Vagina (tissue), 2 donors: ENCODE measurements at regions not wholly inside any gene's neighbourhood (a gene's known extent, or its start where the extent isn't known, plus 50 kb on each side); places are given as distances from the start of the nearest gene placed in this dataset.

Experiments used
- DNase-seq, 2 donors: peaks; one replicate each; pipeline ENCODE4 v3.0.0-alpha.2; 2017; ENCODE audit errors: extremely low spot score in 2 of 2
- H3K27ac ChIP-seq: fragments of 200-600 bp; sonication (generic); one replicate; pipeline ENCODE4 v1.5.1; 2019
- H3K27me3 ChIP-seq: fragments of 200-600 bp; sonication (generic); one replicate; pipeline ENCODE4 v1.5.1; 2019
- H3K36me3 ChIP-seq, 2 donors: fragments of 200-600 bp; sonication (generic); one replicate each; pipeline ENCODE4 v1.5.1; 2017 to 2019
- H3K4me1 ChIP-seq: fragments of 200-600 bp; sonication (generic); one replicate; pipeline ENCODE4 v1.5.1; 2019
- H3K4me3 ChIP-seq, 2 donors: fragments of 200-600 bp; sonication (generic); 1 replicate in 1 of 2; 2 replicates in 1 of 2; pipeline ENCODE4 v1.5.1; 2016 to 2019
- H3K9me3 ChIP-seq: fragments of 200-600 bp; sonication (generic); one replicate; pipeline ENCODE4 v1.5.1; 2019
- CTCF ChIP-seq, 3 experiments: fragments of 450-650 bp in 2 of 3; fragments of 200-600 bp in 1 of 3; sonication (generic) in 1 of 3; IDR thresholded peaks; one replicate each; pipeline ENCODE4 v1.5.1; 2017 to 2019; ENCODE audit warnings: antibody characterized with exemption in 3 of 3, mild to moderate bottlenecking in 2 of 3, moderate library complexity in 2 of 3
- POLR2A ChIP-seq, 2 donors: fragments of 450-650 bp; IDR thresholded peaks; one replicate each; pipeline ENCODE4 v1.6.1; 2017; ENCODE audit warnings: antibody characterized with exemption in 2 of 2, mild to moderate bottlenecking in 2 of 2, moderate library complexity in 2 of 2
- POLR2AphosphoS5 ChIP-seq, 2 donors: sonication (generic); formaldehyde crosslinking; IDR thresholded peaks; one replicate each; pipeline ENCODE4 v1.9.0; 2017; ENCODE audit warnings: antibody characterized with exemption in 2 of 2, mild to moderate bottlenecking in 2 of 2, low read depth in 1 of 2; ENCODE audit not compliant: insufficient read depth in 1 of 2
- intact Hi-C: fragments of 100-400 bp; cut with DNase I; formaldehyde crosslinking; loops from one replicate; pipeline ENCODE4 v1.15.1; 2023

- H3K9me3 ChIP-seq, result no peaks in the 10 kb centered on the region
- no peak overlapping the region for H3K27ac ChIP-seq
- TF ChIP-seq POLR2A (IDR thresholded peaks at IDR 0.05), result no peak
- no peak for TF ChIP-seq CTCF (IDR thresholded peaks at IDR 0.05)
- no peak for TF ChIP-seq POLR2AphosphoS5 (IDR thresholded peaks at IDR 0.05; ENCODE audit: insufficient read depth in 1 of 2, low read depth in 1 of 2)
- no peaks in the 10 kb centered on the region for H3K27me3 ChIP-seq
- no peaks in the 10 kb centered on the region for H3K36me3 ChIP-seq
- no peak overlapping the region for H3K4me3 ChIP-seq
- H3K4me1 ChIP-seq, result peaks cover 41% of the 10 kb centered on the region
- intact Hi-C loops, result no loop called here
- no peak for DNase-seq
These were observed 143.1 kb upstream of the TBL1XR1 start for GRCh38 chr3:177340243-177340830.

GRCh38 chr3:177341736-177342419 lies 144.6 kb upstream of the TBL1XR1 start:
- peak in 1 of 2 donors; percentile 19 for DNase-seq
- Histone ChIP-seq H3K9me3 (no peaks in the 10 kb centered on the region), H3K4me3 (no peak overlapping the region), H3K27ac (no peak overlapping the region), H3K4me1 (peaks cover 35% of the 10 kb centered on the region), H3K27me3 (no peaks in the 10 kb centered on the region), H3K36me3 (no peaks in the 10 kb centered on the region)
- no peak for TF ChIP-seq POLR2A (IDR thresholded peaks at IDR 0.05)
- TF ChIP-seq POLR2AphosphoS5 (IDR thresholded peaks at IDR 0.05; ENCODE audit: insufficient read depth in 1 of 2, low read depth in 1 of 2), result no peak
- intact Hi-C loops, result no loop called here

GRCh38 chr3:177343122-177343625 lies 145.9 kb upstream of the TBL1XR1 start:
- TF ChIP-seq POLR2AphosphoS5 (IDR thresholded peaks at IDR 0.05; ENCODE audit: insufficient read depth in 1 of 2, low read depth in 1 of 2) (no peak), POLR2A (IDR thresholded peaks at IDR 0.05) (no peak), CTCF (IDR thresholded peaks at IDR 0.05) (no peak)
- Histone ChIP-seq H3K27ac (no peak overlapping the region), H3K4me3 (no peak overlapping the region), H3K27me3 (no peaks in the 10 kb centered on the region), H3K9me3 (no peaks in the 10 kb centered on the region), H3K36me3 (no peaks in the 10 kb centered on the region), H3K4me1 (peaks cover 24% of the 10 kb centered on the region)
- intact Hi-C loops, result no loop called here
- DNase-seq, result peak in 1 of 2 donors; percentile 28

- H3K36me3 ChIP-seq, result no peaks in the 10 kb centered on the region
- no peaks in the 10 kb centered on the region for H3K9me3 ChIP-seq
- intact Hi-C loops, result no loop called here
- DNase-seq, result peak; percentile 92 to 95
- H3K27me3 ChIP-seq, result no peaks in the 10 kb centered on the region
- H3K4me1 ChIP-seq, result peaks cover 18% of the 10 kb centered on the region
- TF ChIP-seq CTCF (IDR thresholded peaks at IDR 0.05), result no peak
- no peak for TF ChIP-seq POLR2A (IDR thresholded peaks at IDR 0.05)
- peak; percentile 24 to 99 for TF ChIP-seq POLR2AphosphoS5 (IDR thresholded peaks at IDR 0.05; ENCODE audit: insufficient read depth in 1 of 2, low read depth in 1 of 2)
- H3K4me3 ChIP-seq, result no peak overlapping the region
- H3K27ac ChIP-seq, result peak overlapping the region; percentile 68
These were observed 148.0 kb upstream of the TBL1XR1 start for GRCh38 chr3:177345049-177345972.

- H3K27ac ChIP-seq, result peak overlapping the region; percentile 49
- DNase-seq, result no peak
- intact Hi-C loops, result no loop called here
- H3K9me3 ChIP-seq, result no peaks in the 10 kb centered on the region
- H3K27me3 ChIP-seq, result no peaks in the 10 kb centered on the region
- H3K4me1 ChIP-seq, result peaks cover 18% of the 10 kb centered on the region
- H3K4me3 ChIP-seq, result no peak overlapping the region
- TF ChIP-seq POLR2A (IDR thresholded peaks at IDR 0.05) (no peak), CTCF (IDR thresholded peaks at IDR 0.05) (no peak), POLR2AphosphoS5 (IDR thresholded peaks at IDR 0.05; ENCODE audit: insufficient read depth in 1 of 2, low read depth in 1 of 2) (no peak)
- H3K36me3 ChIP-seq, result no peaks in the 10 kb centered on the region
These were observed 148.8 kb upstream of the TBL1XR1 start for GRCh38 chr3:177345973-177346503.
